Globus pallidus (tissue), 1 donor: ENCODE measurements at regions not wholly inside any gene's neighbourhood (a gene's known extent, or its start where the extent isn't known, plus 50 kb on each side); places are given as distances from the start of the nearest gene placed in this dataset.

Experiments used
- DNase-seq: peaks from one replicate; pipeline ENCODE4 v3.0.0-alpha.2; 2015; ENCODE audit warnings: low spot score

DNA sequence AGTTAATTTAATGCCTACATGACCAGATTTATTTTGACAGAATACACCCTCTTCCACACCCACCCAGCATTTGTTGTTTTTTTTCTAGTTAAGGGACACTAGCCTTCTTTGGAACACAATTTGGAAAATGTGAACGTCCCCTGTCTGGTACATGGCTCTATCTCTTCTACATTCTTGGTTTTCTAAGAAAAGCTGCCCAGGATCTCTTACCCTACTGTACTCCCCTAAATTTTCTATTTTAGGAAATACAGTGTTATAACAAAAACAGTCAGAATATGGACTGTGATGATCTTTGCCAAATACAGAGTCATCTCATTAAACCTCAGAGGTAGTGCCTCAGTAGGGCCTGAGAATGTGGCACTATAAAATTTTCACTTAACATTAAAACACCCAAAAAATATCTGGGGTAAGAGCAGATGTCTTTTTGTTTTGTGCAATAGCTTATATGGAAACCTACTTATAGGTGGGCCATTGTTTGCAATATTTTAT lies 93.1 kb upstream of the SPON1 start:
- no peak for DNase-seq

DNA sequence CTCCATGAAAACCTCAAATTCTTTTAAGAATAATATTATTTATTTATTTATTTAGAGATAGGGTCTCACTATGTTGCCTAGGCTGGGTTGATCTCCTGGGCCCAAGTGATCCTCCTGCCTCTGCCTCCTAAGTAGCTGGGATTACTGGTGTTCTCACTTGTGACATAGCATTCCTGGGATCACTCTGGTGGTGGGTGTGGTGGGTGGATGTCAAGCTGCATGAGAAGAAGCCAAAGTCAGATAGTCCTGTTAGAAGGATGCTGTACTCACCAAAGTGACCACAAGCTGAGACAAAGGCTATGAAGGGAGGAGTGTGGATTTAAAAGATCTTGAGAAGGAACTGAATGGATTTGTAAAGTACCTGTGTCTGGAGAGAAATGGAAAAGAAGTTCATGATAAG lies 87.9 kb upstream of the SPON1 start:
- DNase-seq, result no peak

DNA sequence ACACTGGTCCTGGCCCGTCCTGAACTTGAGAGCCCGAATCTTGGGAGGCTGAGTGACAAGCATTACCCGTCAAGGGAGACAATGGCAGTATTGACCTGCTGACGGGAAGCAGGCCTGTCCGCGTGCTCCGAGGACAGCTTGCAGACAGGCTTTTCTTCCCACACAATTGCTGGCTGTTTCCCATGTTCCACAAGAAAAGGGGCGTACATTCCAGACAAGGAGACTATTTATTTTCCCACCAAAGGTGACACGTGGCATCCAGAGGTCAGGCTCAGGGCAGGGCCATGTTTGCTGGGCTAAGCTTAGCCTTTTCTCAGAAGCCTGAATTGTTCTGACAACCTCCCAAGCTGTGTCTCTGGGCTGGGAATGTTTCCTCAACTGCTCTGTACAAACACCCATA lies 86.9 kb upstream of the SPON1 start:
- DNase-seq, result no peak

DNA sequence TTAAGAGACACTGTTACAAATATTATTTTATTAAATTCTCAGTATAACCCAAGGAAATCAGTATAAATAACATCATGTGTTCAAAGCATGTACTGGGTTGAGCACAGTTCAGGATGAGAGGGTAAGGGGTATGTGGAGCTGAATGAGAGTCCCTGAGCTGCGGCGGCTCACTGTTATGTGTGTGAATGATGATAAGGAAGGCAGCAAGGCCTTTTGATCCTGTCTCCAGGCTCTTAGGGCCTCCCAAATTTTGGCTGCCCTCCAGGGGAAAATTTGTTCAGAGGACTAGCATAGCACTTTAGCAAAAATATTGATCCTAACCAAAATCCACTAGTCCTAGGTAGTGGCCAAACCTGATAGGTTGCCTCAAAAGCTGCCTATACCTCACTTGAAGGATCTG lies 86.1 kb upstream of the SPON1 start:
- no peak for DNase-seq

DNA sequence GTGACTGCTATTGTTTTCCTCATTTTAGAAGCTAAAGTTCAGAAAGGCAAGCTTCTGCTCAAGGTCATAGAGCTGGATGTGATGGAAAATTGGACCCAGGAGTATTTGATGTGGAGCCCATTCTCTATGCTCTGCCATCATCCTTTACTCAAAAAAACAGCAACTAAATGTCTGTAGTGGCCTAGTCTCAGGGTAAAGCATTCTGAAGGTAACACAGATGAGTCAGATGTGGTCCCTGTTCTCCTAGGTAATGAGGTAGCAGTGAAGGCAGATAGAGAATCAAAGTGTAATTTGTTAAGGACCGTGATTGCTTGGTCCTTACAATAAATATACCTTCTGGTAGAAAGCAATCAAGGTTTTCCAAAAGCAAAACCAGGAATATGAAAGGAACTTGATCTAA lies 84.4 kb upstream of the SPON1 start:
- DNase-seq, result no peak

DNA sequence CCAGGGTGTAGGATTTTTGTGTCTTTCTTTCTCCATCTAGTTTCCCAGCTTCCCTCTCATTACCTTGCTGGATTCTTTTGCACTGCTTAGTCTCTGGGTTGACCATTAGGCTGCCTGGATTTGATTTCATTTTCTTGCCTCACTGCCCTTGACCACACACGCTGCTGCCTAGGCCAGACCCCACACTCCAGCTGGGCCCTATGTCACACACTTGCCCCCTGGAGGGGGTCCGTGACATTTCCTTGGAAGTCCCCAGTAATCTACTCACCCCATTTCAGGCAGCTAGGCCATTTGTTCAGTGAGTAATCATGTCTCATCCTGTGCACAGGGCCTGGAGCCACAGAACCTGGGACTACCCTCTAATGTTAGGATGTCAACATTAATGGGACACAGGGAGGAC lies 81.9 kb upstream of the SPON1 start:
- DNase-seq, result no peak

DNA sequence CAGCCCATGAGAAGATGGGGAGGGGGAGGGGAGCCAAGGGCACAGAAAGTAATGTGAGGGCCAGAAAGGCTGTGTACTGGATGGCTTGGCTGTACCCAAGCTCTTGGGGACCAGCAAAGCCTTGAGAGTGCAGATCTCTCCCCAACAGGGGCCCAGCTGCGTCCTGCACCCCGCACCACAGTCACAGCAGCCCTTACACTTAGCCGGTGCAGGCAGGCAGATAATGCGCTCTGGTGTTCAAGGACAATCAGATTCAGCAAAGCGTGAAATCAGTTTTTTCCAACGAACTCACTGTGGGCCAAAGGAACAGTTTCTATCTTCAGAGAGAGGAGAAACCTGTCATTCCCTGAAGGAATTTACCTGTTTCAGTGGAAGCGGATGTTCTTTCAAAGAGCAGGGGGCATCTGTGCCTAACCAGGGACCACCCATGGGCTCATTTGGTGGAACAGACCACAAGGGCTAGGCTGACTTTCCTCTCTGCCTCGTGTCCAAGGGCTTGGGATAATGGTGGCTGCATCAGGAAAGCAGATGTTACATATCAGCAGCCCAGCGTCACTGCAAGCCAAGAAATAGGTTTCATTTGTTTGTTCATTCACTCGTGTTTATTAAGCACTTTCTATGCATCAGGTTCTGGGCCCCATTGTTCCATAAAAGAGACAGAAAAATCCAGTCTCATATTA lies 81.2 kb upstream of the SPON1 start:
- DNase-seq, result no peak

DNA sequence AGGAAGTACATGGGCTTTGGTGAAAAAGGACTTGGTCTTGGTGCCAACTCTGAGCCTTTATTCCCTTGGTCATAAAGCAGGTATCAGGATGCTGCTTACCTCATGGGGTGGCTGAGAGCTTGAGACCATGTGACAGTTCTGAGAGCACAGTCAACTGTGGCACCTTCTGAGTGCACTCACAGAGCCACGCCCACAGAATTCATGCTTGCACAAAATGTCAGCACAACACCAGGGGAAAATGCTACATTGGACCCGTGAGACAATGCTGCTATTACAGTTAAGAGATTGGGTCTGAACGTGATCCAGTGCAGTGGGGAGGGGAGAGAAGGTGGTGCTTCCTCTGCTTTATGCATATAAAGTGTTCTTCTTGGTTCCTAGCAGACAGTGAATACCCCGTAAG lies 79.5 kb upstream of the SPON1 start:
- DNase-seq, result no peak

DNA sequence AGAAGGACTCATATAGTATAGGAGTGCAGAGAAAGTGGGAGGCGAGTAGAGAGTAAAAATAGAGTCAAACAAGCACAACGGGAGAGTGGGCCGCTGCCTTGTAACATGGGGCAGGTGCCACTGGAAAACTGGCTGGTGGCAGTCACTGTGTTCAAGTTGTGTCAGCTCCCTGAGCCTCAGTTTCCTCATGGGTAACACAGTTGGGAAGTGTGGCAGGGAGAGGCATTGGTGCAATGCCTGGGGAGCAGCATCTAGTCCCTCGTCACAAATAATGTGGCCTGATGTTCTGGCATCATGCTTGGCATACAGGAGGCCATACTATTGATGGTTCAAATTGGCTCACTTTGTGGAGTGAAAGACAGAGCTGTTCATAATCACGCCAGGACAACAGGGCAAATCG lies 78.9 kb upstream of the SPON1 start:
- no peak for DNase-seq

DNA sequence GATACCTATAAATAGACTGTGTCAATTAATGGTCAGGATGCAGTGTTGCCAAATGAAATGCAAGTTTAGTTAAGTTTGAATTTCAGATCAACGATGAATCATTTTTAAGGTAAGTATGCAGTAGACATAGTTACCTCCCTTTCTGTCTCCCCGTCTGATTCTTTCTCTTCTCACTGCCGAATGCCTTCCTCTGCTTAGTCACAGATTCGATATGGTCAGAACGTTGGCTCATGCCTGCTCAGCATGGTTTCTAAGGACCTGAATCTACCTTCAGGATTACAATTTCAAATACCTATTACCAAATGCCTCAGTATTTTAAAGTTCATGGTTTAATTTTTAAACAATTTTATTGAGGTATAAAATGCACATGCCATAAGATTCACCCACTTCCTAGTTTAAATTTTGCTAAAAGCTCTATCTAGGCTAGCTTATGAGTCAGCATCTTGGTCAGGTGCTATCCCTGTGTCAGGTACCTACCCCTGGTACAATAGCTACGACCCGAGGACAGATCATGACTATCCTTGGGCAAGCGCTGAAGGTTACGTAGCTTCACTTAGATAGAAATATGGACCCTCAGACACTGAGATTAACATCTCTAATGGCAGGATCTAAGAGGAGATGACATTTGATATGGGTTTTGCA lies 78.2 kb upstream of the SPON1 start:
- DNase-seq, result no peak

DNA sequence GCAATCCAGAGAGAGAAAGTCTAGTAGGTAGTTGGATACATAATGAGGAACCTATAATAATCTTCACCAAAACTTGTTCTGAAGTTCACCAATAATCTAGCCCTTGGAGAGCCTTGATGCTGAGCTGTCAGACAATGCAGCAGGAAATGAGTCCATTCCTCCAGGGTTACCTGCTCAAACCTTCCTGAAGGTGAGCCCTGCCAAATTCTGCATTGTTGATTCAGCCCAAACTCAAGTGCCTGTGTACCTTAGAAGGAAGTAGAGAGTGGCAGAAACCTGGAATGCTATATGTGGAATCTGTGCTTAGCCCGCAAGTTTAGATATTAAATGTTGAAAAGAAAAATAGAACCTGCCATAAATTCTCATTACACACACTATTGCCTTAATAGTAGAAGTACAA lies 77.4 kb upstream of the SPON1 start:
- no peak for DNase-seq

DNA sequence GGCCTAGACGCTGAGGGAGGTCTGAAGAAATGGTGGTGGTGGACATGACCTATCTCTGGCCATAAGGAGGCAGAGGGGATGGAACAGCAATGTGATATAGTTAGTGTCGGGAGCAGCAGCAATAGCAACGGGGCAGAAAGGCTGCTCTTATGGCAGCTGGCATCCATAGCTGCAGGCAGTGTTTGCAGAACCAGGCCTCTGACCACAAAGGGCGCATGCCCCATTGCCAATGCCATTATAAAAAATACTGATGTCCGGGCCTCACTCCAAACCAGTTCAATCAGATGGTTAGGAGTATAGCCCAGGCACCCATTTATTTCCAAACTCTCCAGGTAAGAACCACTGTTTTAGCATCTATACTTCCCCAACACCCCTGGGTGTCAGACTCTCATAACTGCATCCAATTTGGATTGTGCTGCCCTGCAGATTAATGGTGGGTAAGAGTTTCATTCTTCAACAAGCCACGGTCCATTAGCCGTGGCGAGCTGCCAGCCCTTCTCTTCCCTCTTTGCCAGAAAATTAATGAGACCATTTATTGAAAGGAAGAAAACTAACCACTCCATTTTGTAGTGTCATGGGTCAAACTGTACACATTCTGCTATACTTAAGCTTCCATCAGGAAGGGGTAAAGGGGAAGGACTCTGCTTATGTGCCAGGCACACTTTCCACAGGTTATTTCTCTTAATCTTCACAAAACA lies 72.8 kb upstream of the SPON1 start:
- no peak for DNase-seq

DNA sequence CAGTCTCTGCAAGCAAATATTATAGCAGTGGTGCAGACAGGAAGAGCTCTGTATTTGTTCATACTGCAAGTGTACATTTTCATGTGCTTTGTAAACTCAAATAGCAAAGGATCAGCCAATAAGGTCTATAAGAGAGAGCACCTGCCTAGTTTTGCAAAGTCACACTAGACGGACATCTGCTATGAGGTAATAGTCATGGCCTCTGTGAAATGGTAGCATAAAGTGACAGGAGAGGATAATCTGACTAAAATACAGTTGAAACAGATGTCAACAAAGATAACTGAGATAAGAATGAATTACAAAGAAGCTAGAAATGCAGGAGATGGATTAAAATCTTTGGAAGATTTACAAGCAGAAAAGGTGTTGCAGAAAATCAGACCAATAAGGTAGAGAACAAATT lies 70.6 kb upstream of the SPON1 start:
- DNase-seq, result no peak

DNA sequence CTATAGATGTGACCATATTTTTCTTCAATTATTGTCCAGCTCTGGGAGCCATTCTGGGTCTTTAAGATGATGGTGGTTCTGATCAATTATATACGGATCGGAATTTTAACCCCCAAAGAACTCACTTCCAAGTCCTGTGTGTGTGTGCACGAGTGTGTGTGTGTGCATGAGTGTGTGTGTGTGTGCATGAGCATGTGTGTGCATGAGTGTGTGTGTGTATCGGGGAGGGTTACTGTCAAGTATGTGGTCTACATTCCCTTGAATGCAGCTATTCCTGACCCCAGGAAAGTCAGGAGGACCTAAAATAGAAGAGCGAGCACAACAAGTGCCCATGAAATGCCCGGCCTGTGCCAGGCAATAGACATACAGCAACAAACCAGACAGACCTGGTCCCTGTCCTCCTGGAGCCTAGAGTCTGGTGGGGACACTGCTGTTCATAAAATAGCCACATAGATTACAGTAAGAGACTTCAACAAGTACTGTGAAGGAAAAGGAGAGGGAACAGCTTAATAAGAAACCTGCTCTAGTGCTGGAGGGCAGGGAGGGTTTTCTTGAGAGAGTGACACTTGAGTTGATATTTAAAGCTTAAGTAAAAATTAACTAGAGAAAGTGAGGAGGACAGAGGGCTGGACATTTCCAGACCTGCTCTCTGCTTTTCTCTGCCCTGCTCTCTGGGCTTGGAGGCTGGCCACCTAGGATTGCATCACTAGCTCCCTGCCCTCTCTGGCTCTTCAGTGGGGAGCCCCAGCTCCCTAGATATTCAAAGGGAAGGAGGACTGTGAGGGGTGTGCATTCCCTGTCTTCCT lies 66.1 kb upstream of the SPON1 start:
- DNase-seq, result no peak

DNA sequence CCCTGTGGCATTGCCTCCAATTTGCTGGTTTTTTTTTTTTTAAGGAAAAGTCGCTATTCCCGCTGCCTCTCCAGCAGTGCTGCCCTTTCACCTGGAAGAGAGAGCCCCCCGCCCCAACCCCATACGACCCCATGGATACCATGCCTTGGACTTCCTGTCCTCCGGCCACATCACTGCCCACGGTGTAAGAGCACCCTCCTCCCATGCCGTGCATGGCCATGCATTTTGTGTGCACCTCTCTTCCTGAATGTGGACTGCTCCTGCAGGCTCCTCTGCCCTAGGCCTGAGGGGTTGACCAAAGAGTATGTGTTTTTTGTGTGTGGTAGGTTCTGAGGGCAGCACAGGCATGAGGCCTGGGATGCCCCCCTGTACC lies 65.6 kb upstream of the SPON1 start:
- DNase-seq, result no peak

DNA sequence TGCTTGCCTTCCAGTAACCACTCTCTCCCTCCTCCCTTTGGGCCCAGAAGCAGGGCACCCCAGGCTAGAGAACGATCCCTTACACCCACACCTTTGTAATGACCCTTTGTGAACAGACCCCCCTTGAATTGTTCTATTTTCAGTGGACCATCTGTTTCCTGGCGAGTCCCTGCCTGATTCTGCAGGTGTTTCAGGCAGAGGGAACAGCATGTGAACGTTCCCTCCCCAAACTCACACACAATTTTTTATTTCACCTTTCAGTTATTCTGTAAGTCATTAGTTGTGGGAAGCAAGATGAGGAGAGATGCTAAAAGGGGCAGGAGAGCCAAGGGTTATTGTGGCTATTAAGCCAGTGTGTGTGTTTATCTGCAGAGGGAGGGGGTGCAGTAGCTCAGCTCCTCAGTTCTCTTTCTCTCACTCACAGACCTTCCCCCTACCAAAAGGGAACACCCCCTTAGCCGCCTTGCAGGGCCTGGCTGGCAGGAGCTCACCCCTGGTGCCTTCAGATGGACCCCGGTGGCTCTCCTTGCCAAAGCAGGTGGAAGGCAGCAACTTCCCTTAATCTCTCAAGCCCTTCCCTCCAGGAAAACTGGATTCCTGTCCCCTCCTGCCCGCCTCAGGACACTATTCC lies 64.8 kb upstream of the SPON1 start:
- no peak for DNase-seq

DNA sequence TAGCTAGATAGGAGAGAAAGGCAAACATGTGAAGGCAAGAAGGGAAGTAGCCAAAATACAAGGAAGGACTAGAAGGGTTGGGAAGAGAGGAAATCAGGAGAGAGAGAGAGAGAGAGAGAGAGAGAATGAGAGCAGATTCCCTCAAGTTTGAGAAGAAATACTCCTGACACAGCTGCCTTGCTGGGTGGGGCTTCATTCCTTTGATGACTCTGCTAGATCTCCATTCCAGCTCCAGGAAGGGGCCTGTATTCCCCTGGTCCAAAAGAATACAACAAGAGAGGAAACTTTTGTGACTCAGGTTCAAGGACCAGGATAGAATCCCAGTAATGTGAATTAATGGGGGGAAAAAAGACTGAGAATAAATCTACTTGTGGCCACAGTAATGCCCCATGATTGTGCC lies 62.9 kb upstream of the SPON1 start:
- DNase-seq, result no peak

DNA sequence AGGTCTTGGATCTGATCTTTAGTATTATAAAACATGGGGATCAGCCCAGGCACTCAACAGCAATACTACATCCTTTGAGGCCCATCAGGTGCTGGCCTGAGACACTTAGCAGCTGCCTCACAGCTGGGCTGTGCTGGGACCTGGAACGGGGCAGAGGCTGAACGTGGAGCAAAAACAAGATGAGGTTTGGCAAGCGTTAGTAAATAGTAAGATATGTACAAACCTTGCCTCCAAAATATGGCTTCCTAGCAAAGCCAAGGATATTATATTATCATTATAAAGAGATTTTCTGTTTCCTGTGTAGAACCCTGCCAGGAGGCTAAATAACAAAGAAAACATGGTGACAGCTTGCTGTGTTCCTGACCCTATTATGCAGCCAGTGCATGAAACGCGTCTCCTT lies 60.0 kb upstream of the SPON1 start:
- no peak for DNase-seq

DNA sequence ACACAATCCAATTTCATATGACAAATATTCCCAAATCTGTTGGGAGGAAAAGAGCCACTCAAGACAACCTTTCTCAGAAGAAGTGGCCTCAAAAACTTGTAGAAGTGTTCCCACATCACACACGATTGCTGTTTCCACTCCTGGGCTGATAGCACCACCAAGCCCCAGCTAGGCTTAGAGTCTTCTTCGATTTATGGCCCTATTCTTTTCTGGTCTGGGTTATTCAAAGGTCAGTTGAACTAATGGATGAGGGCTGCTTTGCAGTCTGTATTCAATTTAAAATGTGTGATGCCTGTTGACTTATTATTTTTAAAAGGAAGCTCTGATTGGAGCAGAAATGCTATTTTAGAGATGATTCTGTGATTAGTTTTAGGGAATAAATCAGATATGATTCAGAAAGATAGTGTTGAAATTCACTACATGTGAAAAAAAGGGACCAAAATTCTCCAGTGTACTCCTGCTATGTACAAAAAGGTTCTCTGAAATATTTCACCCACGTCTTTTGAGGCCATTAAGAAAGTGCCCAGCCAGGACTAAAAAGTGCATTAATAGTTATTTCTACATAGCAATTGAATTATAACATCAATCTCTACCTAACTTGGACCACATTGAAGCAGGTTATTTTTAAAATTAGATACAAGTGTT lies 57.3 kb upstream of the SPON1 start:
- no peak for DNase-seq

DNA sequence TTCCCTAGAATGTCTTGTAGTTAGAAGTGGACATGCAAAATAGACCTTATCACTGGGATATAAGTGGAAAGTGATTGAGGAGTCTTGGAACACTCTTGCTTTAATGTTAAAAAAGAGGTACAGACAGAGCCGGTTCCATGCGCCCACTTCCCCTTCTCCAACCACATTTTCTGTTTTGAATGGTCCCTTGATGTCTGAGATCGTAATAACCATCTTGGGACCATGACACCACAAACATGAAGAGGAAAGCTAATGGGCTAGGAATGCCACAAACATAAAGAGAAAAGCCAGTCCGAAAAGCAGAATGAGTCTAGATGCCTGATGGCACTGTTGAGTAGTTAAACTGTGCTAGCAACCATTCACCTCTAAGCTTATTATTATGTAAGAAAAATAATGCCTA lies 54.8 kb upstream of the SPON1 start:
- DNase-seq, result no peak

DNA sequence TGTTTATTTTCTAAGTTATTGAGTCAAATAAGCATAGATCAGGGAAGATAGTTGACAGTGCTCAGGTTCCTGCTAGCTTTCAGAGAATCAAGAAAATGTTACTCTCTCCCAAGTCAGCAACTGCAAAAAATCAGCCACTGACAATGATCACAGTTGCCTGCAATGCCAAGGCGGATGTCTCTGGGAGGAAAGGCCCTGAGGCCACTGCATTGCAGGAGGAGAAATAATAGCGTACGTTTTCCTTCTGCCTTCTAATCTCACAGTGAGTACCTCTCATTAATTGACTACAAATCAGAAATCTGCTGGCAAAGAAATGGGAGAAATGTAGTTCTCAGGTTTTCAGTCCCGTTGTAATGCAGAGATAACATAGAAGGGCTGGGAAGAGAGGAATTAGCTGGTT lies 54.0 kb upstream of the SPON1 start:
- no peak for DNase-seq
